Liver (tissue), 3 donors: ENCODE measurements at regions not wholly inside any gene's neighbourhood (a gene's known extent, or its start where the extent isn't known, plus 50 kb on each side); places are given as distances from the start of the nearest gene placed in this dataset.

Experiments
- RAD21 ChIP-seq, 2 donors: IDR thresholded peaks; 2 replicates each; pipeline ENCODE4 v1.6.1; 2016; ENCODE audit warnings: antibody characterized with exemption in 2 of 2, mild to moderate bottlenecking in 2 of 2
- TF ChIP-seq, protein P1 (sequence below): fragments of 150-350 bp; IDR thresholded peaks from 2 replicates; pipeline ENCODE4 v1.5.1; 2017; ENCODE audit warnings: improper control_type of control experiment, low read depth, low read length; ENCODE audit not compliant: missing input control
- donor health status: healthy.
- donor health status: healthy.

GRCh38 chrX:22748093-22748999, 251.4 kb upstream of the DDX53 start:
- TF ChIP-seq, protein P1, sequence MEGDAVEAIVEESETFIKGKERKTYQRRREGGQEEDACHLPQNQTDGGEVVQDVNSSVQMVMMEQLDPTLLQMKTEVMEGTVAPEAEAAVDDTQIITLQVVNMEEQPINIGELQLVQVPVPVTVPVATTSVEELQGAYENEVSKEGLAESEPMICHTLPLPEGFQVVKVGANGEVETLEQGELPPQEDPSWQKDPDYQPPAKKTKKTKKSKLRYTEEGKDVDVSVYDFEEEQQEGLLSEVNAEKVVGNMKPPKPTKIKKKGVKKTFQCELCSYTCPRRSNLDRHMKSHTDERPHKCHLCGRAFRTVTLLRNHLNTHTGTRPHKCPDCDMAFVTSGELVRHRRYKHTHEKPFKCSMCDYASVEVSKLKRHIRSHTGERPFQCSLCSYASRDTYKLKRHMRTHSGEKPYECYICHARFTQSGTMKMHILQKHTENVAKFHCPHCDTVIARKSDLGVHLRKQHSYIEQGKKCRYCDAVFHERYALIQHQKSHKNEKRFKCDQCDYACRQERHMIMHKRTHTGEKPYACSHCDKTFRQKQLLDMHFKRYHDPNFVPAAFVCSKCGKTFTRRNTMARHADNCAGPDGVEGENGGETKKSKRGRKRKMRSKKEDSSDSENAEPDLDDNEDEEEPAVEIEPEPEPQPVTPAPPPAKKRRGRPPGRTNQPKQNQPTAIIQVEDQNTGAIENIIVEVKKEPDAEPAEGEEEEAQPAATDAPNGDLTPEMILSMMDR = peak; percentile 60
- peak; percentile 58 to 74 for TF ChIP-seq RAD21 (IDR thresholded peaks at IDR 0.05)
